ELF-1 (cell line): ENCODE measurements at regions not wholly inside any gene's neighbourhood (a gene's known extent, or its start where the extent isn't known, plus 50 kb on each side); places are given as distances from the start of the nearest gene placed in this dataset.
A peak's percentile ranks its signal among the peaks of the same experiment; 100 is the strongest.

Source experiments
- DNase-seq: peaks from one replicate; pipeline ENCODE4 v3.0.0-alpha.2; 2016; ENCODE audit warnings: low read depth, low spot score

DNA sequence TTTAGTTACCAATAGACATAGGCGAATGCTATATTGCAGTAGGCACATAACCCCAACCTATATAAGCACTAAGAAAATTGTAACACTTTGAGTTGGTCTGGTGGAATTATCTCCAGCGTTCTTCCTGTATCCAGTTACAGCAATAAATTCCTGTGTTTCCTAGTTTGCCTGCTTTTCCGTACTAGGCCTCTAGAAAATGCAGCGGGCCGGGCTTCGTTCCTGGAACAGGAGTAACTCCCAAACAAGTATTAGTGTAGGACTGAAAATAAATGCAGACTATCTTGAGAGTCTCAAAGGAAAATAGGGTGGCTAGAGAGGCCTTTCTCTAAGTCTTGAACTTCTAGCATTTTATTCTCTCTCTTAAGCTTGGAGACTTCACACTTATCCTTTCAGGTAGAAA, 159.8 kb downstream of the OR13H1 start:
- peak; percentile 75 for DNase-seq

DNA sequence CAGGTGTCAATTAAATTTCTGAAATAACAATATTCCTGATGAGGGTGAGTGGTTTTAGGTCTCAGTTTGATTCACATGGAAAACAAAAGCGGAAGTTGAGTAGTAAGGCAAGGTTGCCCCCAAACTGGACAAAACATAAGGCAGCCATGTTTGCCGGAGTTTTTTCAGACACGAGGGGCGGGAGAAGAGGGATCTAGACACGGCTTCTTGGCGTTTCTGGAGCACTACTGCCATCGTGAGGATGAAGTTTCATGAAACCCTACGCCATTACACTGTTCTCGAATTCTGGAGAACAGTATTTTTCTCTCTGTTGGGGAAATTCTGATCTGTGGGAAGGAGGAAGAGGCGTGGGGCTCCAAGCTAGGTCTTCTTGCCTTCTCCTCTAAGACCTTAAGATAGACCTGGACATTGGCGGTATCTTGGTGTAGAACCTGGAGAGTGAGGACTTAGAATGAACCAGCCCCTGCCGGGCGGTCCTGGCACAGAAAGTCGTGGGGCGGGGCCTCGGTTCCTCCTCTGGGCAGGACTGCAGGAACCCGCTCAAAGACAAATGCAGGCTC, 160.3 kb downstream of the OR13H1 start:
- peak; percentile 95 for DNase-seq

DNA sequence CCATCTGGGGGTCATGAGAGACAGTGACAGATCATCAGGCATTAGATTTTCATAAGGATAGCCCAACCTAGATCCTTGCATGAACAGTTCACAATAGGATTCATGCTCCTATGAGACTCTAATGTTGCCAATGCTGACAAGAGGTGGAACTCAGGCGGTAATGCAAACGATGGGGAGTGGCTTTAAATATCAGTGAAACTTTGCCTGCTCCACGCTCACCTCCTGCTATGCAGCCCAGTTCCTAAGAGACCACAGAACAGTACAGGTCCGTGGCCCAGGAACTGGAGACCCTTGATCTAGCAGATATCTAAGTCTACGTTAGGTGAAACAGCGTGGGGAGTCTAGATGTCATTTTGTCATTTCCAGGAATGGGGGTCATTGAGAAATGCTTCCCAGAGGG, 165.7 kb downstream of the OR13H1 start:
- no peak for DNase-seq

DNA sequence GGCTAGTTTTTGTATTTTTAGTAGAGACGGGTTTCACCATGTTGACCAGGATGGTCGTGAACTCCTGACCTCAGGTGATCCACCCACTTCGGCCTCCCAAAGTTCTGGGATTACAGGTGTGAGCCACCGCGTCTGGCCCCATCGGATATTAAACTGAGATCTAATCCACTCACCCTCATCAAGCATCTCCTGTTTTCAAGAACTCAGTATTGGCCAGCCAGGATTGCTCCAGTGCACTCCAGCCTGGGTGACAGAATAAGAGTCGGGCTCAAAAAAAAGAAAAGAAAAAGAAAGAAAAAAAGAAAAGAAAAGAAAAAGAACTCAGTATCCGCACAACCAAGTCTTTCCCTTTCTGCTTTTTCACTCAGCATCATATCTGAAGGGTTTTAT, 167.6 kb downstream of the OR13H1 start:
- peak; percentile 35 for DNase-seq

DNA sequence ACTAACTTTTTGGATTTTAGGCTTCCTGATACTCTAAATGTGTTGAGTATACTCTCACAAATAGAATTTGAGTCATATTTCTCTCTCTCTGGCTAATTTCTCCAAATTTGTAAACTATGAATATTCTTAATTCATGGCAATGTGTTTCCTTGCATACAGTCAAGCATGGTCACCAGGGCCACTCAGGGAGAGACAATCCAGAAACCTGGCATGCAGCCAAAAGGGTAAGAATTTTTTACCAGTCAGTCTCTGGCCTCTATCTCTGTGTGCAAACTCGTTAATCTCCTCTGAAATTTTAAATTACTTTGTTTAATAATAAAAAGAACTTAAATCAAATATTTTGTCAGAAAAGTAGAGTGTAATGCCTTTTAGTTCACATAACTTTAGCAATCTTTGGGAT, 179.8 kb downstream of the OR13H1 start:
- DNase-seq: no peak

DNA sequence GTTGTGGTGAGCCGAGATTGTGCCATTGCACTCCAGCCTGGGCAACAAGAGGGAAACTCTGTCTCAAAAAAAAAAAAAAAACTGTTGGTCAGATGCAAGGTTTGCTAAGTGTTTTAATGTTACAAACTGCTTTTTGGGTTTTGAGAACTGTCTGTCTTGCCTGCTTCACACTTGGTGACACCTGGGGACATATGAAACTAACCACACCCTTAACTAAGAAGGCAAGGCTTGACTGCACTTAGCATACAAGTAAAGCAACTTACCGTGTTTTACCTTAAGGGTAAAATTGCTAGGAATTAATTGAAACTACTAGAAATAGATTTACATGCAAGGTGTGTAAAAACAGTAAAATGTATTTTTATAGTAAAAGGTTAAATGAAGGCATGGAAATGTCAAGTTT, 180.4 kb downstream of the OR13H1 start:
- no peak for DNase-seq

DNA sequence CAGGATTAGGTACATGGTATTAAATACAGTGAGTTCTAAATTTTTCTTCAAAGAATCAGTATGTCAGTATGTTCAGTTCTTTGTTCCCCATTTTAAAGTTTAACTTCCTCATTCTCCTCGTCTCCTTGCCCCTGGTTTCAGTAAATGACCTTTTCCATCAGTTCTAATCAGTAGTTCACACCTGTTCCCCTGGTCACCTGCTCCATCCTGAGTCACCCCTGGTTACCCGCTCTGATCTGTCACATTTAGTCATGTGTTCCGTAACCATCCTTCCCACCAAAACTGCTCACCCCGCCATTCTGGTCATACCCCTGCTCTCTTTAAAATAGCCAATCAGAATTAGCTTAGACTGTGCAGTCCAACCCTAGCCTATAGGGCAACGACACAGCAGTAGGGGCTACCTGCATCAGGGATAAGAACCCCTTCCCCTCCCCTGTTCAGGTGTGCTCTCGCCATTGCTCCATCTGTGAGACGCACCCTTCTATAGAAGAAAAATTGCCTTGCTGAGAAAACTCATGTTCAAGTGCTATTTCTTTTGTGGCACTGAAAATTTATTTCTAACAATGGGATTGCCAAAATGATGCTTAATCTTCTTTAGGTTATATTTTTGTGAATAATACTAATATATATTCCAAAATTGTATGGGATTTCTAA, 181.3 kb downstream of the OR13H1 start:
- no peak for DNase-seq

DNA sequence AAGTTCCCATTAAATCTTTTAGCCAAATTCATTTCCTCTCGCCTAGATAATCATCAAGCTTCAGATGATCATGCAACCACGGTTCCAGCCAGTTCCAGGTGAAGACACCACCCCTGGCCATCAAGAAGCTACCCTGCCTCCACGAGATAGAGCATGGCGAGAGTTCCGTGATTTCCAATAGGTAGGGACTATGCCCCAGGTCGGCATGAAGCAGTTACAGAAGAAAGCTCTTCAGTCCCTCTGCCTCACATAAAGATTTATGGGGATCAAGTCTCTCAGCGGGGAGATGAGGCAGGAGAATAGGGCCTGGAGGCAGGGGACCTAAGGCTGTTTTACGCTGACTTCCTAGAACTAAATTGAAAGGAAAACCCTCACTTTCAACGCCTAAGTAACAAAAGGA, 183.9 kb downstream of the OR13H1 start:
- peak; percentile 77 for DNase-seq

DNA sequence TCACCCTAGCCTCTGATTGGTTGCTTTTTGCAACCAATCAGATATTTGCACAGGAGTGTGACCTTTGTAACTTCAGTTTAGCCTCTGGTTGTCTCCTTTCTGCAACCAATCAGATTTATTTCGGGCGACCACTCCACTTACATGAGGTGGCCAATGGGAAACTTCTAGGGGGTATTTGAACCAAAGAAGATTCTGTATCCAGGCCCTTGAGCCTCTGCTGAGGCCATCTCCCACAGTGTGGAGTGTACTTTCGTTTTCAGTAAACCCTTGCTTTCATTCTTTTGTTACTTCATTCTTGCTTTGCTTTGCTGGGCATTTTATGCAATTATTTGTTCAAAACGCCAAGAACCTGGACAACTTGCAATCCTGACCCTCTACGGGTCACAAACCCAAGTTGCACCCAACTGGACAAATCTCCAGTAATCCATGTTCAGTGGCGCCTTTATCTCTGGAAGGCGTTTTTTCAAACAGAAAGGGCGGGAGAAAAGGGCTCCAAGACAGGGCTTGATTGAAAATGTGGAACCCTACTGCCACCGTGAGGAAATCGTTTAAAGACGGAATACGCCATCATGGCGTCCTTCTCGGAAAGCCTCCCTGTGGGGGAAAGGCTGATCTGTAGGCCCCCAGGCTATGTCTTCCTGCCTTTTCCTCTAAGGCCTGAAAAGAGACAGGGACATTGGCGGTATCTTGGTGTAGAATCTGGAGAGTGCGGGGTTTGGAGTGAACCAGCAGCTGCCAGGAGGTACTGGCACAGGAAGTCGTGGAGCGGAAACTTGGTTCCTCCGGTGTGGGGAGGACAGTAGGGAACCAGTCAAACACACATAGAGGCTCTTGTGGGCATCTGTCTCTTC, 184.6 kb downstream of the OR13H1 start:
- DNase-seq: peak; percentile 97

DNA sequence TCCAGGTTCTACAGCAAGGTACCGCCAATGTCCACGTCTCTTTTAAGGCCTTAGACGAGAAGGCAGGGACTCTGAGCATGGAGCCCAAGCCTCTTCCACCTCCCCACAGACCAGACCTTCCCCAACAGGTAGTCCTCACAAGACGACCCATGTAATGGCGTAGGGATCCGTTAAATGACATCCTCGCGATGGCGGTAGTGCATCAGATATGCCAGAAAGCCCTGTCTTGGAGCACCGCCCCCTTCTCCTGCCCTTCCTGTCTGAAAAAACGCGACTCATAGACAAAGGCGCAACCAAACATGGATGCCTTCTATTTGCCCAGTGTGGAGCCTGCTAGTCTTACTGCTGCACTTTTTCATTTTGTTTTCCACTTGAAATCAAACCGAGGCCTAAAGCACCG, 185.4 kb downstream of the OR13H1 start:
- peak; percentile 88 for DNase-seq

DNA sequence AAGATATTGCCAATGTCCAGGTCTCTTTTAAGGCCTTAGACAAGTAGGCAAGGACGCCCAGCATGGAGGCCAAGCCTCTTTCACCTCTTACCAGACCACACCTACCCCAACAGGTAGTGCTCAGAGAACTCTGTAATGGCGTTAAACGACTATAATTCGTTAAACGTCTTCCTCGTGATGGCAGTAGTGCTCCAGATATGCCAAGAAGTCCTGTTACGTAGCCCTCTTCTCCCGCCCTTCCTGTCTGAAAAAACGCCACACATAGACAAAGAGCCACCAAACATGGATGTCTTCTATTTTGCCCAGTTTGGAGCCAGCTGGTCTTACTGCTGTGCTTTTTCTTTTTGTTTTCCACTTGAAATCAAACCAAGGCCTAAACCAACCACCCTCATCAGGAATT, 190.7 kb downstream of the OR13H1 start:
- DNase-seq: no peak

DNA sequence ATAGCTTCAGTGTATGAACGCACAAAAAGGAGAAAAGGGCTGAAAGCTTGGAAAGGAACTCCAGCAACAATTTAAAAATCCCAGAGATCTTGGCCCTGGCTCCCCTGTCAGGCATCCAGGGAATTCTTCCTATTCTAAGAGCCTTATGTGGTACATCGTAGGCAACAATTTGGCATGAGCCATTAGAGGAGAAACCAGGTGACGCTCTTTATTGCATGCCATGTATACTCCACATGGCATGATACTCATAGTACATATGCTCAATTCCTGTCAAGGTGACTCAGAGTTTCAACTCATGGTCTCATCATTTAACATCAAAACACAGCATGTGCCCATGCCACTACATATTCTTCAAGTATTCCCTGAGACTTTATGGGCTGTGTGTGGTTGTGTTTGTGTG, 191.3 kb downstream of the OR13H1 start:
- no peak for DNase-seq

DNA sequence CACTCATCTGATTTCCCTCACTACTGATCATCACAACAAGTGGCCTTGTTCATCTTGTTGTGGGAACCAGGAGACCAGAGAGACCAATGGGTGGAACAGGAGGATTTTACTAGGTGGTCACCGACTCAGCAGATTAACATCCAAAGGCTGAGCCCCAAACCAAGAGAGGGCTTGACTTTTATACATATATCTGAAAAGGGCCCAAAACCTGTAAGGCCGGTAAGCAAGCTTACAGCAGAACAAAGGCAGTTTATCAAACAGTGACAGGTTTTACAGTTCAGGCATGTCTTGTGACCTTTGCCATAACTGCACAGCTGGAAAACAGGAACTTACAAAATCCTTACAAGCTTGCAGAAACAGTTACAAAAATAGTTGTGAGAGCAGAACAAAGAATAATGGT, 195.9 kb downstream of the OR13H1 start:
- DNase-seq: no peak

DNA sequence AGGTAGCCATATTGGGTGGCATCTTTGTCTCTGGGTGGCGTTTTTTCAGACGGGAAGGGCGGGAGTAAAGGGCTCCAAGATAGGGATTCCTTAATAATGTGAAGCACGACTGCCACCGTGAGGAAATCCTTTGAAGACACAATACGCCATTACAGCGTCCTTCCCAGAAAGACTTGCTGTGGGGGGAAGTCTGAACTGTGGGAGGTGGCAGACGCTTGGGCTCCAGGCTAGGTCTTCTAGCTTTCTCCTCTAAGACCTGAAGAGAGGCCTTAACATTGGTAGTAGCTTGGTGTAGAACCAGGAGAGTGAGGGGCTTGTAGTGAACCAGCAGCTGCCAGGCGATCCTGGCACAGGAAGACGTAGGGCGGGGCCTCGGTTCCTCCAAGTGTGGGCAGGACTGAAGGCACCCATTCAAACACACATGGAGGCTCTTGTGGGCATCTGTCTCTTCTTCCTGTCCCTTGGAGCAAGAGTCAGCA, 197.3 kb downstream of the OR13H1 start:
- peak; percentile 42 for DNase-seq

DNA sequence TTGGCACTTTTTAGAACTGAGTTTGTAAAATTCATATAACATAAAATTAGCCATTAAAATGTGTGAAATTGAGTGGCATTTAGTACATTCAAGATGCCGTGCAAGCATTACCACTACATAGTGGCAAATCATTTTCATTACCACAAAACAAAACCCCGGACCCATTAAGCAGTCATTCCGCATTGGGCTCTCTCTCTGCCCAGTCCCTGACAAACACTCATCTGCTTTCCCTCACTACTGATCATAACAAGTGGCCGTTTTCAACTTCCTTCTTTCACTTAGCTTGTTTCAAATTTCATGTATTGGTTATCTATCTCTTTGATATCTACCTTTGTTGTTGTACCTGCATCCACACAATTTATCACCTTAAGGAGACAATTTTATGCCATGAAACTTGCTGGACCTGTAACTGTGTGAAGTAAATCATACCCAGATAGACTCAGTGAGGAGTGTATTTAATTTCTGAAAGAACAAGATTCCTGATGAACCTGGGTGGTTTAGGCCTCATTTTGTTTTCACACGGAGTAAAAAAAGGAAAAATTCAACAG, 202.1 kb downstream of the OR13H1 start:
- no peak for DNase-seq

DNA sequence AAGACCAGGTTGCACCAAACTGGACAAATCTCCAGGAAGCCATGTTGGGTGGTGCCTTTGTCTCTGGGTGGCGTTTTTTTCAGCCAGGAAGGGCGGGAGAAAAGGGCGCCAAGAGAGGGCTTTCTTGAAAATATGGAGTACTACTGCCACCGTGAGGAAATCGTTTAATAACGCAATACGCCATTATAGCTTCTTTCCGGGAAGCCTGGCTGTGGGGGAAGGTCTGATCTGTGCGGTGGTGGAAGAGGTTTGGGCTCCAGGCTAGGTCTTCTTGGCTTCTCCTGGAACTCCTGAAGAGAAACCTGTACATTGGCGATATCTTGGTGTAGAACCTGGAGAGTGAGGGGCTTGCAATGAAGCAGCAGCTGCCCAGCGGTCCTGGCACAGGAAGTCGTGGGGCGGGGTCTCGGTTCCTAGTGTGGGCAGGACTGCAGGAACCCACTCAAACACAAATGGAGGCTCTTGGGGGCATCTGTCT, 202.7 kb downstream of the OR13H1 start:
- DNase-seq: peak; percentile 95

DNA sequence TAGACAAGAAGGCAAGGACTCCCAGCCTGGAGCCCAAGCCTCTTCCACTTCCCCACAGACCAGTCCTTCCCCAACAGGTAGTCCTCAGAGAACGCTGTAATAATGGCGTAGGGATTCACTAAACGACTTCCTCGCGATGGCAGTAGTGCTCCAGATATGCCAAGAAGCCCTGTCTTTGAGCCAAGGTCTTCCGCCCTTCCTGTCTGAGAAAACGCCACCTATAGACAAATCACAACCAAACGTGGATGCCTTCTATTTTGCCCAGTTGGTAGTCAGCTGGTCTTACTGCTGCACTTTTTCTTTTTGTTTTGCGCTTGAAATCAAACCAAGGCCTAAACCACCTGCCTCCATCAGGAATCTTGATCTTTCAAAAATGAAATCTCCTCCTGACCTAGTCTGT, 203.3 kb downstream of the OR13H1 start:
- peak; percentile 82 for DNase-seq

DNA sequence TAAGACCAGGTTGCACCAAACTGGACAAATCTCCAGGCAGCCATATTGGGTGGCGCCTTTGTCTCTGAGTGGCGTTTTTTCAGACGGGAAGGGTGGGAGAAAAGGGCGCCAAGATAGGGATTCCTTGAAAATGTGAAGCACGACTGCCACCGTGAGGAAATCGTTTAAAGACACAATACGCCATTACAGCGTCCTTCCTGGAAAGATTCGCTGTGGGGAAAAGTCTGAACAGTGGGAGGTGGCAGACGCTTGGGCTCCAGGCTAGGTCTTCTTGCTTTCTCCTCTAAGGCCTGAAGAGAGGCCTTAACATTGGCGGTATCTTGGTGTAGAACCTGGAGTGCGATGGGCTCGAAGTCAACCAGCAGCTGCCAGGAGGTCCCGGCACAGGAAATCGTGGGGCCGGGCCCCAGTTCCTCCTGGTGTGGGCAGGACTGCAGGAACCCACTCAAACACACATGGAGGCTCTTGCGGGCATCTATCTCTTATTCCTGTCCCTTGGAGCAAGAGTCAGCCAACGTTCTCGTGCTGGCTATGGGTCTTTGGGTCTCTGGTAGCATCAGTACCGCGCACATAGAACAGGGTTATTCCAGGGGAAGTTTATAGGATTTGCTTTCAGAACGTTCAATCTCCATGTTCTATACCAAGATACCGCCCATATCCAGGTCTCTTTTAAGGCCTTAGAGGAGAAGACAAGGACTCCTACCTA, 208.8 kb downstream of the OR13H1 start:
- peak; percentile 93 for DNase-seq

DNA sequence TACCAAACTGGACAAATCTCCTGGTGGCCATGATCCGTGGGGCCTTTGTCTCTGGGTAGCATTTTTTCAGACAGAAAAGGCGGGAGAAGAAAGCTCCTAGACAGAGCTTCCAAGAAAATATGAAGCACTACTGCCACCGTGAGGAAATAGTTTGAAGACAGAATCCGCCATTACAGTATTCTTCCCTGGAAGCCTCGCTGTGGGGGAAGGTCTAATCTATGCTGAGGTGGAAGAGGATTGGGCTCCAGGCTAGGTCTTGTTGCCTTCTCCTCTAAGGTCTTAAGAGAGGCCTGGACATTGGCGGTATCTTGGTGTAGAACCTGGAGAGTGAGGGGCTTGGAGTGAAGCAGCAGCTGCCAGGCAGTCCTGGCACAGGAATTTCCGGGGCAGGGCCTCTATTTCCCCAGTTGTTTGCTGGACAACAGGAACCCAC, 218.9 kb downstream of the OR13H1 start:
- DNase-seq: peak; percentile 91

DNA sequence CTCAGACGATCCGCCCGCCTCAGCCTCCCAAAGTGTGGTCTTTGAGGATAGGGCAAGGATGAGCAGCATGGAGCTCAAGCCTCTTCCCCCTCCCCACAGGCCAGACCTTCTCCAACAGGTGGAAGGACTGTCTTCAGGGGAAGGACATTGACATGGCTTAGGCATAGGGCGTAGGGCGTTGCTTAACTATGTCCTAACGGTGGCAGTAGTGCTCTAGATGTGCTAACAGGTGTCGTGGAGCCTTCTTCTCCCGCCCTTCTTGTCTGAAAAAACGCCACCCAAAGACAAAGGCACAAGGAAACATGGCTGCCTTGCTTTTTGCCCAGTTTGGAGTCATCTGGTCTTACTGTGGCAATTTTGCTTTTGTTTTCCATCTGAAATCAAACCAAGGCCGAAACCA, 219.8 kb downstream of the OR13H1 start:
- peak; percentile 88 for DNase-seq

DNA sequence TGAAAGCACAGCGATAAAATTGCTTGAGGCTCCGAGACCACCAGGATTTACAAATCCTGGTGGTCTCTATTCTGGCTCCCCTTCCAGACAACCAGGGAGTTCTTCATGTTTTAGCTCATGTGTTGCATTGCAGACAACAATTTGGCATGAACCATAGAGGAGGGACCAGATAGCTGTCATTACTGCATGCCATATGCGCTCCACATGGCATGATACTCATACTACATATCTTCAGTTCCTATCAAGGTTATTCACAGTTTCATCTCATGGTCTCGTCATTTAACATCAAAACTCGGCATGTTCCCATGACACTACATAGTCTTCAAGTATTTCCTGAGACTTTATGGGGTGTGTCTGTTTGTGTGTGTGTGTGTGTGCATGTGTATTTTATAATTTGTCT, 220.3 kb downstream of the OR13H1 start:
- no peak for DNase-seq
